ENCODE measurements at regions not wholly inside any gene's neighbourhood (a gene's known extent, or its start where the extent isn't known, plus 50 kb on each side); places are given as distances from the start of the nearest gene placed in this dataset.
"Not testable (repeated sequence)": the region's sequence is repeated elsewhere in the genome, so short reads cannot be mapped to it uniquely, and the experiment has no call there.

GRCh38 chr11:104691129-104691528 is 207.1 kb downstream of the CASP12 start:
- no peak for TF ChIP-seq CTCF (conservative IDR thresholded peaks at IDR 0.05)
- no peak overlapping the region for H3K27ac ChIP-seq

GRCh38 chr11:104690241-104690640 is 208.0 kb downstream of the CASP12 start:
- no peak overlapping the region for H3K27ac ChIP-seq
- no peak for TF ChIP-seq CTCF (conservative IDR thresholded peaks at IDR 0.05)

- no peak for TF ChIP-seq CTCF (conservative IDR thresholded peaks at IDR 0.05)
- H3K27ac ChIP-seq: no peak overlapping the region
Observed at GRCh38 chr11:104688731-104689130, 209.5 kb downstream of the CASP12 start.

GRCh38 chr11:104682206-104682605 is 216.1 kb downstream of the CASP12 start:
- no peak for TF ChIP-seq CTCF (conservative IDR thresholded peaks at IDR 0.05)
- H3K27ac ChIP-seq: no peak overlapping the region

- TF ChIP-seq CTCF (conservative IDR thresholded peaks at IDR 0.05): no peak
- no peak overlapping the region for H3K27ac ChIP-seq
Observed at GRCh38 chr11:104679258-104679657, 219.0 kb downstream of the CASP12 start.

- no peak for TF ChIP-seq CTCF (conservative IDR thresholded peaks at IDR 0.05)
- H3K27ac ChIP-seq: no peak overlapping the region
Observed at GRCh38 chr11:104678408-104678807, 219.9 kb downstream of the CASP12 start.

GRCh38 chr11:104677069-104677468 is 221.2 kb downstream of the CASP12 start:
- H3K27ac ChIP-seq: not testable (repeated sequence)

GRCh38 chr11:104672897-104673296 is 225.4 kb downstream of the CASP12 start:
- TF ChIP-seq CTCF (conservative IDR thresholded peaks at IDR 0.05): no peak
- no peak overlapping the region for H3K27ac ChIP-seq

All from VCaP (cell line).